Activated gamma-delta T cell treated with anti-CD3 and anti-CD28 coated beads, Interleukin-2, amount 50 U/mL, for 16 hours (primary cell): ENCODE measurements at regions not wholly inside any gene's neighbourhood (a gene's known extent, or its start where the extent isn't known, plus 50 kb on each side); places are given as distances from the start of the nearest gene placed in this dataset.

Experiments
- DNase-seq: peaks from one replicate; pipeline ENCODE4 v3.0.0-alpha.2; 2020; ENCODE audit warnings: low read depth

- no peak for DNase-seq
These were observed 510.5 kb downstream of the SLITRK6 start for GRCh38 chr13:85288698-85289097.

- DNase-seq = no peak
These were observed 511.7 kb downstream of the SLITRK6 start for GRCh38 chr13:85287528-85287927.

- DNase-seq = no peak
These were observed 513.1 kb downstream of the SLITRK6 start for GRCh38 chr13:85286081-85286480.

DNA sequence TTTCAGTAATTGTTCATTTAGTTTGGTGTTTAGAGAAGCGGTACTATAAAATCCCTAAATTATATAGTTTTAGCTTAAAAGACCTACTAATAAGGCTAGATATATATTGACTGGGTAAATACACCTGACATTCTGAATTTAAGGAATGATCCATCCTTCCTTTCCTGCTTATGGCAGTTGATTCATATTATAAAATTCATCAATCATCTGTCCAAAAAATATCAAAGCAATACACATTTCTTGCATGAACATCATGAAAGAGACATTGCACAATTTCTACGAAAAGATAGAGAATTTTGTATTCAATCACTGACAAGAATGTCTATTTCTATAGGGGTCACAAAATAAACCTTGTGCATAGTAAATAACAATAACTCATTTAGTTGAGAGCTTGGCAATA, 514.9 kb downstream of the SLITRK6 start:
- DNase-seq = no peak

DNA sequence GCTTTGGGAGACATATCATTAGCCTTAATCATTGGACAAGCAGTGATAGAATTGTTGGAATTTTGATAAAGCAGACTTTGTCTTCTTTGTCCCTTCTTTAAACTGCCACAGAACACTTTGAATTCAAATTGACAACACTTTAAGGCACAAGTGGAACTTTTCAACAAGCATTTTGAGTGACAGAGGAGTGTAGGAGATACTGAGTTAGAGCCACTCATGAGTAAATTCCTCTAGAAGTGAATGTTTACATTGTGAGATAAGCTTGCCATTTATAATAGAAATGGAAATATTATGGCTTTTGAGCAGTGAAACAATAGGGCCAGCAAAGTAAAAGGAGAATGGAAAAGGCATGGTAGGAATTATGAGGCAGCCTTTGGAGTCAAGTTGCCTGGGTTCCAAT, 515.8 kb downstream of the SLITRK6 start:
- no peak for DNase-seq

- DNase-seq = no peak
These were observed 516.3 kb downstream of the SLITRK6 start for GRCh38 chr13:85282876-85283275.

GRCh38 chr13:85278851-85279250, 520.4 kb downstream of the SLITRK6 start:
- DNase-seq = no peak

GRCh38 chr13:85277748-85278147, 521.5 kb downstream of the SLITRK6 start:
- DNase-seq = no peak

GRCh38 chr13:85266771-85267170, 532.4 kb downstream of the SLITRK6 start:
- DNase-seq = no peak

GRCh38 chr13:85266331-85266730, 532.9 kb downstream of the SLITRK6 start:
- DNase-seq = no peak

- DNase-seq = no peak
These were observed 533.9 kb downstream of the SLITRK6 start for GRCh38 chr13:85265296-85265695.

DNA sequence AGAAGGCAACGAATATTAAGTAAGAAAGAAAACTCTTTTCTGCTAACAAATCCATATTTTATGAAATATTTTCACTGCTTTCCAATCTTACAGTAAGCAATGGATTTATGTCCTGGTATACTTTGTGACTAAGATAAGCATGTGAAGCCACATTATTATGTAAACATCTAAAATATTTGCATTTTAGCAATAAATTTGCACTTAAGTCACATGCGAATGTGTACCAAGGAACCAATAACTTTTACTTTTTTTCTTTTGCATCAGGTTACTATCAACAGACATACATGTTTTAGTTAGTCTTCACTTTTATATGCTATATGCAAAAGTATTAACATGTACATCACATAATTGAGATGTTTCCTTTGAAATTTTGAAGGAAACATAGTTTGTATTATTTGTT, 536.7 kb downstream of the SLITRK6 start:
- no peak for DNase-seq

- no peak for DNase-seq
These were observed 537.4 kb downstream of the SLITRK6 start for GRCh38 chr13:85261757-85262346.

- no peak for DNase-seq
These were observed 538.3 kb downstream of the SLITRK6 start for GRCh38 chr13:85260896-85261295.

- no peak for DNase-seq
These were observed 543.2 kb downstream of the SLITRK6 start for GRCh38 chr13:85255978-85256377.

- DNase-seq = no peak
These were observed 544.6 kb downstream of the SLITRK6 start for GRCh38 chr13:85254641-85255040.

GRCh38 chr13:85249151-85249550, 550.1 kb downstream of the SLITRK6 start:
- no peak for DNase-seq

DNA sequence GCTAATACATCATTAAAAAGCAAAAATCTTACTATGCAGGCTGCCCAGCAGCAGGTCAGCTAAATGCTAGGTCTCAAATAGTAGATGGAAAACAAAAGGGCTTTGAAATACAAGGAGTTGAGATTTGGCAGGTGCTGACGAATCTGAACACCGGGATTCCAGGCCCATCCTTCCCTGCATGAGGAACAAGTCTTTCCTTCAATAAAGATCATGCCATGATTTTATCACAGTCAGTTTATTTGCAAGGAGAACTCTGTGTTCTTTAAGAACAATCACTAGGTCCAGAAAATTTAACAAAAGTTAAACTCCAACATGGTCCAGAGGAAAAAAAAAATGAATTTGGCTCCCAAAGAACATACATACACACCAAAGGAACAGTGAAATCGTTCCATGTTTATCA, 551.4 kb downstream of the SLITRK6 start:
- no peak for DNase-seq

DNA sequence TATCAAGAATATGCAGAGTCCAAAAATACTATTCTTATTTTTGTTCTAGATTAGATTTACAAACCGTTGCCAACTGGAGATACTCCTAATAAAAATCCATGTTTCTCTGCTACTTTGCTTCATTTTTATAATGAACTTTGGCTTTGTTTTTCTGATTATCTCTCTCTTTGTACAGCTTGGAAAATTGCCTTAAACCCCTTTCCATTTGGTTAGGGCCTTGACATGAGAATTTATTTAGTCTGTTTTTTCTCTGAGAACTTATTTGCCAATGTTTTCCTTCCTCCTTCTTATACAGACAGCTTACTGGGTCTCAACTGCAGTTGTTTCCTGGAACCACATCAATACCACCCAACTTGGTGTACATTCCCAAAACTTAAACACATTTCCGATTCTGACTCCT, 555.4 kb downstream of the SLITRK6 start:
- DNase-seq = no peak

DNA sequence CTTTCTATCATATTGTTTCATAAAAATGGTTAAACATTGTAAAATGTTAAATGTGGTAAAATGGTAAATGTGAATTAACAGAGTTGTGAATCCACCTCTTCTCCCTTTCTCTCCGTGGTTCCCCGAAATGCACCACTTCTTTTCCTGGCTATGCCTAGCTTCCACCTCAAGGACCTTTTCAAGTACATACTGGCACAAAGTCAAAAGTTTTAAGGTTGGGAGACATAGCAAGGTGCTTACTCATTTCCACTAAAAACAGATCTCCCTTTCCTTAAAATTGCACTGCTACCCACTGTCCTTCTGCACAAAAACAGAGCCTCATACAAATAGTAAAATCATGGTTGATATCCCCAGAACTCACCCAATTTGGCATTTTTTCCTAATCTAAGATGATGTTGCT, 558.2 kb downstream of the SLITRK6 start:
- DNase-seq = no peak

DNA sequence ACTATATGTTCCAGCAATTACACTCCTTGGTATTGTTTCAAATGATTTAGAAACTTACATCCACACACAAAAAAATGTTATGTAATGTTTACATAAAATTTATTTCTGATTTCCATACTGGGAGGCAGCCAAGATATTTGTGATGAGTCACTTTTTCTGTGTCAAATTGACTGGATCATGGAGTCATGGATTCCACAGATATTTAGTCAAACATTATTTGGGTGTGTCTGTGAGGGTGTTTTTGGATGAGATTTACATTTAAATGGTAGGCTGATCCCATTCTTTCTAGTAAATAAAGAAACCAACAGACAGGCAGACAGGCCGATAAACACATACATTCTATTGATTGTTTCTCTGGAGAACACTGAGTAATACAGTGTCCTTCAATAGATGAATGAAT, 562.8 kb downstream of the SLITRK6 start:
- DNase-seq = no peak

DNA sequence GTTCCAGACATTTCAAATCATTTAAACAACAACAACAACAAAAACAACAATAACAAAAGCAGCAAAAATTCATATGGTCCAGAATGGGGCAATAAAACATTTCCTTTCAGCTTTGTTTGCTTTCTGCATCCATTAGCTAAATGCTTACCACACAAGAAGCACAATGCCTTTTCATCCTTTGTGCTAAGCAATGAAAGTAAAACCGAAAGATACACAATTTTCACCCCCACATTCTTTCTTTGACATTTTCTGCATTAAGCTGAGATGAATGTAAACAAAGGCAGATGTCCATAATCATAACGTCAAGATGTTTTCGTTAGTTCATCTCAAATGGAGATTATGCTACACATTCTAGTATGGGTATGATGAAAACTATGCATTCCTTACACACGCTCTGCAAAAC, 568.5 kb downstream of the SLITRK6 start:
- no peak for DNase-seq

DNA sequence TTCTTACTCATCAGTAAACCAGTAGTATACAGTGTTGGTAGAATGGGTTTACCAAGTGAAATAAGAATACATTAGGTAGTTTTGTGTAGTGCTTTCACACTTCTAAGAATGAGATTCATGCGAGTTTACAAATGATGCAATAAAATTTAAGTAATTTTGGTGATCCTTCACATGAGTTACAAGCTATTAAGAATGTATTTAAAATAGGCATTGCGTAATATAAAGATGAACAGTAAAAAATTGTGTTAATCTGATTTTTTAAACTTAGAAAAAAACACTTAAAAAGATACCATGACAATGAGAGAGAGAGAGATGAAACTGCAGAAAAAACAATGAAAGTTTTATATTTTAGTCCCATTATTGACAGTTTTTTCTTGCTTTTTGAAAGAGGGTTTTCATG, 570.5 kb downstream of the SLITRK6 start:
- DNase-seq = no peak

DNA sequence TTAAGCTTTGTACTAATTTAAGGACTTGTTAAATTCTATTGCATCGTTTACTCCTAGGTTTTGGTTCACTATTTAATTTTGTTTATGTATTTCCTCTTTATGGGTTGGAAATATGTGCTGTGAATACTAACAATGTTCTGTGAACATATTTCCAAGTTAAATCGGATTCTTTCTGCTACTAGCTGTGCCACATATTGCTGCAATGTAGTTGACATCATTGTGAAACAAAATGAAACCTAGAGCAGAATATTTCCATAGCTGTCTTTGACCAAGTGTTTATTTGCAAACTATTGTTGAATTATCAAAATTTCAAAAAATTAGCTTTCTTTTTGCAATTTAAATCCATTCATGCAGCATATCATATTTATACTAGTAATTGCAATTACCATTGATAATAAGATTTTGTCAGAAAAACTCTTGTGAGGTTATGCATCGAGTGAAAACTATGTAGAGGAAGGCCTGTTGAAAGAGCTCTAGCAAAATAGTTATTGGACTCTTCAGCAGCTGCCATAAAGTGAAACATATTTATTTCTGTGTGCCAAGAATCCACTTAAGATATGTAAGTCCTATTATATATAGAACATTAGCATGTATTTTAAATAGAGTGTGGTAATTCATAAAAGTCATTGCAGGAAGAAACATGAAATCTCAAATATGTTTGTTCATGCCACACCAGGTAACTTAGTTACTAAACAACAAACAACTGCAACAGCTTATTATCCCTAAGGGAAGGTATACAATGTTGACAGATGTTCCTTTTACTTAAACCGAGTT, 575.1 kb downstream of the SLITRK6 start:
- DNase-seq = no peak
